Body of pancreas (tissue), 4 donors: ENCODE measurements at regions not wholly inside any gene's neighbourhood (a gene's known extent, or its start where the extent isn't known, plus 50 kb on each side); places are given as distances from the start of the nearest gene placed in this dataset.

ENCODE experiments used
- ATAC-seq: fragments of 150-250 bp; one replicate; pipeline ENCODE4 v1.9.1; 2016
- DNase-seq, 4 donors: peaks; one replicate each; pipeline ENCODE4 v3.0.0-alpha.2; 2019
- H3K27ac ChIP-seq, 4 donors: fragments of 200-600 bp; sonication (generic); 1 replicate in 3 of 4; 2 replicates in 1 of 4; pipeline versions ENCODE4 v1.5.1 to v1.6.1; 2016 to 2019; ENCODE audit warnings: mild to moderate bottlenecking in 1 of 4, mixed read lengths in 1 of 4, moderate library complexity in 1 of 4
- H3K27me3 ChIP-seq, 2 donors: fragments of 200-600 bp; sonication (generic); one replicate each; pipeline ENCODE4 v1.6.0; 2016; ENCODE audit warnings: mild to moderate bottlenecking in 1 of 2
- H3K36me3 ChIP-seq, 2 donors: fragments of 200-600 bp; sonication (generic); replicated peaks in 1 of 2; 2 replicates each; pipeline ENCODE4 v1.5.1; 2016; ENCODE audit warnings: low read depth in 2 of 2; ENCODE audit not compliant: insufficient read depth in 1 of 2
- H3K4me1 ChIP-seq: fragments of 200-600 bp; sonication (generic); one replicate; pipeline ENCODE4 v1.6.0; 2016
- H3K4me3 ChIP-seq, 2 donors: fragments of 200-600 bp; sonication (generic); 1 replicate in 1 of 2; 2 replicates in 1 of 2; pipeline ENCODE4 v1.5.1; 2016 to 2019
- H3K9me3 ChIP-seq, 3 donors: fragments of 200-600 bp; sonication (generic); 1 replicate in 2 of 3; 2 replicates in 1 of 3; pipeline ENCODE4 v1.5.1; 2016
- POLR2A ChIP-seq, 3 donors: fragments of 450-650 bp; IDR thresholded peaks; one replicate each; pipeline ENCODE4 v1.6.1; 2016; ENCODE audit warnings: antibody characterized with exemption in 3 of 3, mild to moderate bottlenecking in 2 of 3
- WGBS, 2 donors: methylation state at CpG; one replicate each; pipeline ENCODE4 v1.1.5; 2017; 5-methylcytosine and 5-hydroxymethylcytosine counted together
- intact Hi-C: fragments of 100-400 bp; cut with DNase I; formaldehyde crosslinking; loops from one replicate; pipeline ENCODE4 v1.15.1; 2023
- TF ChIP-seq, protein P1 (sequence below), 7 experiments: fragments of 450-650 bp in 4 of 7; fragments of 200-600 bp in 3 of 7; sonication (generic) in 3 of 7; IDR thresholded peaks; one replicate each; pipeline ENCODE4 v1.5.1; 2016 to 2019; ENCODE audit warnings: antibody characterized with exemption in 7 of 7

DNA sequence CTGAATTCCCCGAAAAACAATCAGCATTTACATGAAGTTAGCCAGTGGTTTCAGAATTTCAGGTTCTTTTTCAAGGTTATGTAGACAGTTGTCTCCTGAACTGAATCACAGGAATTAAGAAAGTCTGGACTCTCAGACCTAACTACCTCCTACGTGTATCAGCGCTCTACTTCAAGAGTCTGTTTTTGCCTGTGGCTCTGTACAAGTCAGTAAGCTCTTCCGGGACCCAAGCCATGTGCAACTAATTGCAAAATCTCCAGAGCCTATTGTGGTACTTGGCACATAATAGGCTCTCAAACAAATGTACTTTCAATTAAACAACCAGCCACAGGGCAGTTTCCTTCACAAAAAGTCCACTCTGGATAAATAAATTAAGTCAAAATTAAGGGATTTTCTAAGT is 414.2 kb downstream of the PDCD6IP start:
- Histone ChIP-seq H3K27me3 (no peaks in the 10 kb centered on the region), H3K4me3 (no peak overlapping the region), H3K9me3 (no peaks in the 10 kb centered on the region), H3K36me3 (no peaks in the 10 kb centered on the region), H3K4me1 (peaks cover 11% of the 10 kb centered on the region), H3K27ac (no peak overlapping the region)
- WGBS, 2 donors, result 50 to 52% methylated on average over 4 of the region's 4 CpGs
- ATAC-seq (peak; percentile 50), DNase-seq (peak in 2 of 4 donors; percentile 39 to 42)
- no peak for TF ChIP-seq POLR2A (IDR thresholded peaks at IDR 0.05)
- TF ChIP-seq, protein P1, sequence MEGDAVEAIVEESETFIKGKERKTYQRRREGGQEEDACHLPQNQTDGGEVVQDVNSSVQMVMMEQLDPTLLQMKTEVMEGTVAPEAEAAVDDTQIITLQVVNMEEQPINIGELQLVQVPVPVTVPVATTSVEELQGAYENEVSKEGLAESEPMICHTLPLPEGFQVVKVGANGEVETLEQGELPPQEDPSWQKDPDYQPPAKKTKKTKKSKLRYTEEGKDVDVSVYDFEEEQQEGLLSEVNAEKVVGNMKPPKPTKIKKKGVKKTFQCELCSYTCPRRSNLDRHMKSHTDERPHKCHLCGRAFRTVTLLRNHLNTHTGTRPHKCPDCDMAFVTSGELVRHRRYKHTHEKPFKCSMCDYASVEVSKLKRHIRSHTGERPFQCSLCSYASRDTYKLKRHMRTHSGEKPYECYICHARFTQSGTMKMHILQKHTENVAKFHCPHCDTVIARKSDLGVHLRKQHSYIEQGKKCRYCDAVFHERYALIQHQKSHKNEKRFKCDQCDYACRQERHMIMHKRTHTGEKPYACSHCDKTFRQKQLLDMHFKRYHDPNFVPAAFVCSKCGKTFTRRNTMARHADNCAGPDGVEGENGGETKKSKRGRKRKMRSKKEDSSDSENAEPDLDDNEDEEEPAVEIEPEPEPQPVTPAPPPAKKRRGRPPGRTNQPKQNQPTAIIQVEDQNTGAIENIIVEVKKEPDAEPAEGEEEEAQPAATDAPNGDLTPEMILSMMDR (IDR thresholded peaks at IDR 0.05), result no peak
- intact Hi-C loops, result no loop called here

DNA sequence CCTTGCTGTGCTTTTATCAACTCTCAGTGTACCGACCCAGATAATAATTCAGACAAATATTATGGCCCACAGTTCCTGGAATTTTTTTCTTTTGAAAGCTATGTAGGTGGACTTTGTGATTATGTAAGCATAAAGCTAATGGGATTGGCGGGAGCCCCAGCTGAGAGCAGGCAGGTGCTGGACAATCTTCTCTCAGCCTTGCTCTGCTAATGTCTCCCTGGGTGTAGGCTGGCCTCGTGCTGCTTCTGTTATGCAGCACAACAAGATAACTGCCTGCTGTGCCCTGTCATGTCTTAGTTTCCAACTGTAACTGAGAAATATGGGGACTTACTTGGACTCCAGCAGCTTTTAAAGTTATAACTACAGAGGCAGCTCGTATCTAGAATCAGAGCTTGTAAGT is 415.0 kb downstream of the PDCD6IP start:
- TF ChIP-seq, protein P1 (IDR thresholded peaks at IDR 0.05), result no peak
- no peak for TF ChIP-seq POLR2A (IDR thresholded peaks at IDR 0.05)
- intact Hi-C loops, result no loop called here
- peak; percentile 53 for ATAC-seq
- peak in 3 of 4 donors; percentile 14 to 43 (median 35) for DNase-seq
- Histone ChIP-seq H3K4me3 (no peak overlapping the region), H3K27ac (no peak overlapping the region), H3K9me3 (no peaks in the 10 kb centered on the region), H3K4me1 (peaks cover 11% of the 10 kb centered on the region), H3K27me3 (no peaks in the 10 kb centered on the region), H3K36me3 (no peaks in the 10 kb centered on the region)
- 20 to 38% methylated on average over 4 of the region's 4 CpGs for WGBS, 2 donors

GRCh38 chr3:34216711-34217335 is 418.4 kb downstream of the PDCD6IP start:
- intact Hi-C loops, result no loop called here
- no peaks in the 10 kb centered on the region for H3K9me3 ChIP-seq
- TF ChIP-seq POLR2A (IDR thresholded peaks at IDR 0.05), result no peak
- TF ChIP-seq, protein P1 (IDR thresholded peaks at IDR 0.05), result no peak
- H3K36me3 ChIP-seq, result no peaks in the 10 kb centered on the region
- peaks cover 11% of the 10 kb centered on the region for H3K4me1 ChIP-seq
- WGBS, 2 donors, result 62 to 77% methylated on average over 9 of the region's 9 CpGs
- H3K4me3 ChIP-seq, result no peak overlapping the region
- H3K27ac ChIP-seq, result no peak overlapping the region
- DNase-seq (no peak), ATAC-seq (no peak)
- no peaks in the 10 kb centered on the region for H3K27me3 ChIP-seq

- Histone ChIP-seq H3K4me3 (no peak overlapping the region), H3K27me3 (no peaks in the 10 kb centered on the region), H3K27ac (no peak overlapping the region), H3K4me1 (no peaks in the 10 kb centered on the region), H3K36me3 (no peaks in the 10 kb centered on the region), H3K9me3 (no peaks in the 10 kb centered on the region)
- TF ChIP-seq, protein P1 (IDR thresholded peaks at IDR 0.05), result no peak
- no peak for TF ChIP-seq POLR2A (IDR thresholded peaks at IDR 0.05)
- intact Hi-C loops, result no loop called here
- DNase-seq, result no peak
- 66 to 88% methylated on average over 5 of the region's 5 CpGs for WGBS, 2 donors
- no peak for ATAC-seq
These were observed 420.4 kb downstream of the PDCD6IP start for GRCh38 chr3:34218706-34219385.

DNA sequence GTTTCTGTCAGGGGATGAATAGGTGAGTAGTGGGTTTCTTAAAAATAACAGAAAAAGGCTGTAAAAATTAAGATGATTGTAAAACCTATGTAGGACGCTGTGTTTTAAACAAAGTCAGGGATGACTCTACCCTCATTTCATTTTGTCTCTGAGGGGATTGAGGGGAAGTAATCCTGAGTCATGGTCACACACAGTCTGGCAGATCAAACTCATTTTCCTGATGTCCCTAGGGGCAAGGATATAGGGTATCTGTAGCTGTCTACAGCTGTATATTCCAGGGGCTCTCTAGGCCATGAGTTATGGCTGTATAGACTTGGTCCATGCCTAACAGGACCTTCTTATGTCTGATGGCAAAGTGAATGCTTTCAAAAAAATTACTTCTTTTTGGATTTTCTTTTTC is 421.1 kb downstream of the PDCD6IP start:
- intact Hi-C loops, result no loop called here
- Histone ChIP-seq H3K4me1 (no peaks in the 10 kb centered on the region), H3K36me3 (no peaks in the 10 kb centered on the region), H3K27ac (no peak overlapping the region), H3K9me3 (no peaks in the 10 kb centered on the region), H3K27me3 (no peaks in the 10 kb centered on the region), H3K4me3 (no peak overlapping the region)
- ATAC-seq (no peak), DNase-seq (no peak)
- TF ChIP-seq, protein P1 (IDR thresholded peaks at IDR 0.05), result no peak
- no peak for TF ChIP-seq POLR2A (IDR thresholded peaks at IDR 0.05)
- WGBS, 2 donors, result 76 to 82% methylated on average over 1 of the region's 1 CpG
